A673 (cell line): ENCODE measurements at regions not wholly inside any gene's neighbourhood (a gene's known extent, or its start where the extent isn't known, plus 50 kb on each side); places are given as distances from the start of the nearest gene placed in this dataset.

Source experiments
- BruUV-seq: library from RNA; stranded (reverse); fragments of 400-500 nt; replicated peaks from 2 replicates; lab custom pipeline; 2021; lab: Mats Ljungman, UMichigan
- CTCF ChIA-PET: fragments of 300-600 bp; sonication (Branson Sonifier 250); formaldehyde crosslinking; loops from one replicate; lab custom pipeline; 2022; ENCODE audit warnings: antibody characterized with exemption; lab: Charles Lee
- POLR2A ChIA-PET: fragments of 300-600 bp; sonication (Branson Sonifier 250); formaldehyde crosslinking; loops from one replicate; lab custom pipeline; 2022; ENCODE audit warnings: antibody characterized with exemption; ENCODE audit not compliant: low non-redundant PET; lab: Charles Lee
- DNase-seq: peaks from one replicate; pipeline ENCODE4 v3.0.0-alpha.2; 2015; ENCODE audit warnings: low spot score
- H3K27ac ChIP-seq: fragments of 200-600 bp; sonication (generic); 2 replicates; pipeline ENCODE4 v1.5.1; 2016; ENCODE audit warnings: mixed run types, low read depth, mild to moderate bottlenecking, mixed read lengths, antibody characterized with exemption, low read length; ENCODE audit not compliant: poor library complexity, severe bottlenecking
- H3K27me3 ChIP-seq: fragments of 200-600 bp; sonication (generic); replicated peaks from 2 replicates; pipeline ENCODE4 v1.6.1; 2017; ENCODE audit warnings: mixed run types, low read depth, mild to moderate bottlenecking, mixed read lengths, antibody characterized with exemption, low read length; ENCODE audit not compliant: insufficient read depth, poor library complexity
- H3K36me3 ChIP-seq: fragments of 200-600 bp; sonication (generic); 2 replicates; pipeline ENCODE4 v1.6.1; 2016; ENCODE audit warnings: mixed run types, mild to moderate bottlenecking, mixed read lengths, antibody characterized with exemption, low read length; ENCODE audit not compliant: insufficient read depth, poor library complexity, severe bottlenecking
- H3K4me1 ChIP-seq: fragments of 200-600 bp; sonication (generic); 2 replicates; pipeline ENCODE4 v1.6.1; 2017; ENCODE audit warnings: mixed run types, mild to moderate bottlenecking, mixed read lengths, antibody characterized with exemption, low read length; ENCODE audit not compliant: insufficient read depth, poor library complexity, severe bottlenecking
- H3K4me3 ChIP-seq: fragments of 200-600 bp; sonication (generic); 2 replicates; pipeline ENCODE4 v1.5.1; 2016; ENCODE audit warnings: low read depth, mixed run types, mild to moderate bottlenecking, mixed read lengths, low read length; ENCODE audit not compliant: poor library complexity, severe bottlenecking
- H3K9me3 ChIP-seq: fragments of 200-600 bp; sonication (generic); 2 replicates; pipeline ENCODE4 v1.6.1; 2016; ENCODE audit warnings: mixed run types, low read depth, mild to moderate bottlenecking, mixed read lengths, antibody characterized with exemption, low read length; ENCODE audit not compliant: poor library complexity, severe bottlenecking
- CTCF ChIP-seq: fragments of 300-800, 200-600 bp; sonication (generic); conservative IDR thresholded peaks from 2 replicates; pipeline ENCODE4 v1.5.1; 2017; ENCODE audit warnings: low read depth, mild to moderate bottlenecking, antibody characterized with exemption, low read length, moderate library complexity, mixed read lengths
- EZH2 ChIP-seq: fragments of 200-600 bp; sonication (generic); IDR thresholded peaks from 2 replicates; pipeline ENCODE4 v1.6.1; 2017; ENCODE audit warnings: borderline replicate concordance, low read depth, mild to moderate bottlenecking, mixed read lengths, antibody characterized with exemption, low read length; ENCODE audit not compliant: poor library complexity, severe bottlenecking
- intact Hi-C: fragments of 100-400 bp; cut with micrococcal nuclease; formaldehyde crosslinking; loops from one replicate; pipeline ENCODE4 v1.10.0; 2022; ENCODE audit not compliant: unreplicated experiment

GRCh38 chr12:66851134-66851533 lies 172.3 kb upstream of the GRIP1 start:
- Histone ChIP-seq H3K9me3 (no peaks in the 10 kb centered on the region), H3K36me3 (no peaks in the 10 kb centered on the region), H3K27ac (no peak overlapping the region), H3K4me1 (no peaks in the 10 kb centered on the region), H3K4me3 (no peak overlapping the region), H3K27me3 (peaks cover 47% of the 10 kb centered on the region)
- no TSS peak for BruUV-seq
- CTCF ChIA-PET: no interaction called here
- intact Hi-C loops: no loop called here
- no peak for TF ChIP-seq CTCF
- no peak for TF ChIP-seq EZH2
- POLR2A ChIA-PET: no interaction called here
- no peak for DNase-seq

- no peak for DNase-seq
- Histone ChIP-seq H3K36me3 (no peaks in the 10 kb centered on the region), H3K9me3 (no peaks in the 10 kb centered on the region), H3K27ac (no peak overlapping the region), H3K27me3 (peaks cover 44% of the 10 kb centered on the region), H3K4me3 (no peak overlapping the region), H3K4me1 (no peaks in the 10 kb centered on the region)
- intact Hi-C loops: no loop called here
- no peak for TF ChIP-seq CTCF
- no peak for TF ChIP-seq EZH2
- CTCF ChIA-PET: no interaction called here
- POLR2A ChIA-PET: no interaction called here
- BruUV-seq: no TSS peak
Measured at GRCh38 chr12:66852091-66852490, 173.2 kb upstream of the GRIP1 start.

GRCh38 chr12:66852765-66853164 lies 173.9 kb upstream of the GRIP1 start:
- ChIA-PET POLR2A (no interaction called here), CTCF (no interaction called here)
- H3K9me3 ChIP-seq: no peaks in the 10 kb centered on the region
- no TSS peak for BruUV-seq
- no peaks in the 10 kb centered on the region for H3K4me1 ChIP-seq
- no peak overlapping the region for H3K4me3 ChIP-seq
- no peaks in the 10 kb centered on the region for H3K36me3 ChIP-seq
- TF ChIP-seq CTCF (no peak), EZH2 (no peak)
- DNase-seq: no peak
- H3K27me3 ChIP-seq: peaks cover 37% of the 10 kb centered on the region
- intact Hi-C loops: no loop called here
- H3K27ac ChIP-seq: no peak overlapping the region
